Astrocyte (in vitro differentiated cells and primary cell): ENCODE measurements at regions not wholly inside any gene's neighbourhood (a gene's known extent, or its start where the extent isn't known, plus 50 kb on each side); places are given as distances from the start of the nearest gene placed in this dataset.

Experiments
- CTCF ChIP-seq: IDR thresholded peaks from 2 replicates; pipeline ENCODE4 v1.5.1; 2011; ENCODE audit warnings: low read depth, mild to moderate bottlenecking, inconsistent platforms, low read length, moderate library complexity; ENCODE audit not compliant: insufficient read depth
- EZH2 ChIP-seq: IDR thresholded peaks from 2 replicates; pipeline ENCODE4 v1.6.1; 2012; ENCODE audit warnings: mild to moderate bottlenecking, low read length, inconsistent platforms; ENCODE audit not compliant: insufficient read depth

GRCh38 chr1:38741341-38741740 lies 118.2 kb downstream of the RRAGC start:
- no peak for TF ChIP-seq CTCF
- TF ChIP-seq EZH2 = no peak
